ENCODE measurements at regions not wholly inside any gene's neighbourhood (a gene's known extent, or its start where the extent isn't known, plus 50 kb on each side); places are given as distances from the start of the nearest gene placed in this dataset.
"Not testable (repeated sequence)": the region's sequence is repeated elsewhere in the genome, so short reads cannot be mapped to it uniquely, and the experiment has no call there.

- DNase-seq: no peak
Measured at GRCh38 chr13:58933475-58933874, 1230.3 kb downstream of the DIAPH3 start.

DNA sequence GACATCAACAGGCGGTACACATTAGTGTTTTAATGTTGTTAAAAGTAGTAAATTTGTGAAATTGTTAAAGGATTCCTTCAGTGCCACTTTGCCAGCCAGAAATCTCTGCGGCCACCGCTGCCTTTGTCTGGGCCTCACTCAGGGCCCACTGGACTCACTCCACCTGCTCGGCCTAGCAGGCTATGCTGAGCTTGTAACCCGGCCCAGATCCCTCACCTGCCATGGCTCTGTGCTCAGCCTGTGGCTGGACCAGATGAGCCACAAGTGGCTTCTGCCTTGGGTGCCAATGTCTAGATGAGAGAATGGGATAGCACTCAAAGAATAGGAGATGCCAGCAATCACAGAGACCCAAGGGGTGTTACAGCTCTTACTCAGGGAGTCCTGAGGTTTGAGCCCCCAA, 1228.0 kb downstream of the DIAPH3 start:
- no peak for DNase-seq

DNA sequence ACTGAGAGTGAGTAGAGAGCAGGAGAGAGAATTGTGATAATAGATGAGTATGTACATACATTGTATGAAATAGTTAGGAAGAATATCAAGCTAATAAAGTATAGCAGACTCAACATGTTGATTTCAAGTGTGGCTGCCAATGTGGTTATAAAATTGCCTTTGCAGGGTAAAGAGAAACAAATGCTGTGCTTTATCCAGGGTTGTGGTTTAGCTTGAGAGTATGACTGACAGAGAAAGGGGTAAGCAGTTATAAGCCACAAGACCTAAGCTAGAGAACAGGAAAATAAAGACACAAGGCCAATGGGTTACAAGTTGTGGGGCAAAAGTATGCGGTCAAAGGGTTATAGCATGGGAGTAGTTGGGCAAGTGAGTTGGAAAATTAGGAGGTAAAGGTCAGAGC, 1217.5 kb downstream of the DIAPH3 start:
- DNase-seq: no peak

DNA sequence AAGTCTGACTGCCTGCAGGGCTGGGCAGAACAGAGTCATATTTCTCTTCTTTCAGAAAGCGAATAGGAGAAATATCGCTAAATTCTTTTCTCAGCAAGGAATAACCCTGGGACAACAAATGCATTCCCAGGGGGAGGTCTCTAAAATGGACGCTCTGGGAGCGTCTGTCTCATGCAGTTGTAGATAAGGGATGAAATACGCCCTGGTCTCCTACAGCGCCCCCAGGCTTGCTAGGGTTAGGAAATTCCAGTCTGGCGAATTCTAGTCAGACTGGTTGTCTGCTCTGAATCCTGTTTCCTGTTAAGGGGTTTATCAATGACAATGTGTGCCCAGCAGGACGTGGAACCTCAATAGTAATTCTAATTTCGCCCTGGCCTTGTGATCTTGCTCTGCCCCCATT, 1214.1 kb downstream of the DIAPH3 start:
- no peak for DNase-seq

GRCh38 chr13:58950911-58951310, 1212.8 kb downstream of the DIAPH3 start:
- DNase-seq: no peak

- DNase-seq: no peak
Measured at GRCh38 chr13:58953638-58954037, 1210.1 kb downstream of the DIAPH3 start.

- DNase-seq: no peak
Measured at GRCh38 chr13:58955546-58956385, 1208.0 kb downstream of the DIAPH3 start.

GRCh38 chr13:58958097-58958496, 1205.6 kb downstream of the DIAPH3 start:
- DNase-seq: not testable (repeated sequence)

DNA sequence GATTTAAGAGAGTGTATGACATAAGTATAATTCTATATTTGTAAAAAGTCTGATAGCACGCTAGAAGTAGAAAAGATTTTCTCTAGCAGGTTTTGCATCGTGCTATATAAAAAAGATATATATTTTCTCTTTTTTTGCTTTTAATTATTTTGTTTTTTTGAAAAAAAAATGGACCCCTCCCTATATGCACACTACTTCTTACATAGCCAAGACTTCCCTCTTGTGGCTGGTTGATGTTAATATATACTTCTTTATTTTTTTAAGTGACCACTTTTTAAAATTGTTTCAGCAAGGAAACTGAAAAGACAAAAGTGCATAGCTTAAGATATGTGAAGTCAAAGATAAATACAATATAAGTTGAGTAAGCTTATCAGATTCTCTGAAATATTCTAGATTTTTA, 1202.8 kb downstream of the DIAPH3 start:
- peak; percentile 24 for DNase-seq

DNA sequence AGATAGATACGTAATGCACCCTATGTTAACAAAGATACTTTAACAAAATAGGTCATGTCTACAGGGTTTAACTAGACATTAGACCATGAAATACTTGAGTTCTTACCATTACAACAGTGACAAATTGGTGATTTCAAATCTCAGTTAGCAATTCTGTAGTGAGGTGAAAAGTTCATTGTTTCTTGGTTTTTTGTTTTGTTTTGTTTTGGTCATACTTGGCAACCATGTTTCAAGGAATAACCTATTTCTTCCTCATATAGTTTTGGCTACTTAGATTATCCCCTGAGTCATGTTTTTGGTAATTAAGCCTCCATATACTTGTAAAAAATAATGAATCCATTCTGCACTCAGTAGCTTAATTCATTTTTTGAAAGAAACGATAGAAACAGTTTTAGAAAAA, 1200.4 kb downstream of the DIAPH3 start:
- DNase-seq: no peak

DNA sequence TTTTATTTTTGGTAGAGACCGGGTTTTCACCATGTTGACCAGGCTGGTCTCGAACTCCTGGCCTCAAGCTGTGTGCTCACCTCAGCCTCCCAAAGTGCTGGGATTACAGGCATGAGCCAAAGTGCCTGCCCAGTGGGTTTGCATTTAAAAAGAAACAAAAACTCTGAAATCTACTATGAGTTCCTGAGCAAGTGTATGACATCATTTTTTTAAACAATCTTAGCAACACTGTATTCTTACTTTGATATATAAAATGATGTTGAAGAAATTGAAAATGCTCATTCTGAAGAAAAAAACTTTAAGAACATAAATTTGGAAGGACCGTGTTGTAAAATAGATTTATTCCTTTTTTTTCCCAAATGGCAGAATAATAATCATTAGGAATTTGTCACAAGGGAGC, 1199.7 kb downstream of the DIAPH3 start:
- DNase-seq: no peak

GRCh38 chr13:58977085-58977484, 1186.6 kb downstream of the DIAPH3 start:
- DNase-seq: no peak

DNA sequence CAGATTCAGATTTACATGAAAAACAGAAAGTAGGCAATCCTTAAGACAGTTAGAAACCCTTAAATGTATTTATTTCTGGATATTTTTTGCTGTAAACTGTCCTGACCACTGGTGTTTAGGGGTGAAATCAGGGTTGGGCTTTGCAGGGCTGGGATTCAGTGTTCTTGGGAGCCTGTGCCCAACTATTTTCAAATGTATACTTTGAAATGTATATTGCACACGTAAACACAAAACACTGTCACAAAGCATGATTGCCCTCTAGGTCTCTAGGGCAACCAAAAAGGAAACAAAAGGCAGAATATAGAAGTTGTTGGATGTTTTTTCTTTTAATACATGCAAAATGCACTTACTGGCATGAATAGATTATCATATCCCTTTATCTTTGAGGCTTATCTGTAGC, 1185.4 kb downstream of the DIAPH3 start:
- no peak for DNase-seq

DNA sequence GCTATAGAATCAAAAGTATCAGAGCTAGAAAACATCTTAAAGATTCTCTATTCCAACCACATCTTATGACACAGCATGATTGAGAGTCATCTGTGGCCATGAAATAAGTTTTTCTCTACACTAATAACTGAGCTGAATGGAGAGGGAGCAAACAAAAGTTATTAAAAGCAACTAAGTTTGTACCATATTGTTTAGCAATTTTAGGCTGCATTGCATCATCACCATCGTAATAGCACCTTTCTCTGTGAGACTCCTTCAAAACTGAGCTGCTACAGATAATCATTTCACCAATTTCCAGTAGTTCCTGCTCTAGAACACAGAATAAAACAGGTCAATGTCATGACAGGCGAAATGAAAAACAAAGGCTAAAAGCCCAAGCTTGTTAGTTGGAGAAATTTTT, 1183.9 kb downstream of the DIAPH3 start:
- DNase-seq: no peak

- no peak for DNase-seq
Measured at GRCh38 chr13:58985845-58986244, 1177.9 kb downstream of the DIAPH3 start.

DNA sequence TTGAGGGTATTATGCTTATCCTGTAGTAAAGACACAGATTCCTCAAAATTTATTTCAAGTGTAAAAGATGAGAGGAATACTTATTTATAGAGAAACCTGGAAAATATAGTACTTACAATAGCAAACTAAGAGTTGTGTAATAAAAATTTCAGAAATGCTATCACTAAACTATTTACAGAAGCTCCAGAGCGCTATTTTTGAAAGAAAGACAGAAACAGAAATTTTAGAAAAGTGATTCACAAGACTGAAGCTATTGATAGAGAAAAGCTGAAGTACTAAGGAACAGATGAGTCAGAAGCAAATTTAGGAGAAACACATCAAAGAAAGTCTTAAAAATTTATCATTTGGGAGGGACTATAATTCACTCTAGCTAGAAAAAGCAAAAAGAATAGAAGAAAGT, 1174.2 kb downstream of the DIAPH3 start:
- no peak for DNase-seq

- no peak for DNase-seq
Measured at GRCh38 chr13:58991826-58992477, 1171.8 kb downstream of the DIAPH3 start.

GRCh38 chr13:58992478-58993042, 1171.2 kb downstream of the DIAPH3 start:
- no peak for DNase-seq

DNA sequence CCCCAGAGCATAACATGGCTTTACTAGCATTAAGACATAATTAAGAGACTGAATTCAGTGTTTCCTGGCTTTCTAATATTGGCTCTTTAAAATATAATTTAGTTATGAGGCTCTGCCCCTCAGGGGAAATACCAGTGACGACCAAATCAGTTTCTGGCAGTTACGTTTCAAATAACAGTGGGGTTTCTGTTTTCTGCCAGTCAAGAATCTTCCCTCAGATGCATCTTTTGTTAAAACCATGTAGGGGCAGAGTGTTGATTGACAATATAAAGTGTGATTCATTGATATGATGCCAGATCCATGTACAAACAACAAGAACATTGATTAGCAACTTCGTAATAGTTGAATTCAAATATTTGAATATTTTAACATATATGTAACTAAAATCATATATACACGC, 1169.7 kb downstream of the DIAPH3 start:
- no peak for DNase-seq

DNA sequence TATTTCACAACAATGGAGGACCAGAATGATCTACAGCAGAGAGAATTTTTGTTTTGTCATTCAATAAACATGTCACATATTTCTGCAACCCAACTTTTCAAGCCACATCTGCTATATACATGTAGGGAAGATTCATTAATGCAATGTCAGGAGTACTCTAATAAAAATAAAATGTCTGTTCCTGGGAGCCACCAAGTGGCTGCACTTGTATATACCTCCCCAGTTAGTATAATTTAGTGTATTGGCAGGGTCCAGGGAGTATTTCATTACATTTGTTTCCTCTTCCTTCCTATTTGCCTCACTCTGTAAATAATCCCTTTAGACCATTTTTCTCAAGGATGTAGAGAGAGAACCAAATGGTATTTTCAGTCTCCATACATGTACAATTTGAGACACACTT, 1169.0 kb downstream of the DIAPH3 start:
- DNase-seq: no peak

GRCh38 chr13:58998716-58999115, 1165.0 kb downstream of the DIAPH3 start:
- no peak for DNase-seq

DNA sequence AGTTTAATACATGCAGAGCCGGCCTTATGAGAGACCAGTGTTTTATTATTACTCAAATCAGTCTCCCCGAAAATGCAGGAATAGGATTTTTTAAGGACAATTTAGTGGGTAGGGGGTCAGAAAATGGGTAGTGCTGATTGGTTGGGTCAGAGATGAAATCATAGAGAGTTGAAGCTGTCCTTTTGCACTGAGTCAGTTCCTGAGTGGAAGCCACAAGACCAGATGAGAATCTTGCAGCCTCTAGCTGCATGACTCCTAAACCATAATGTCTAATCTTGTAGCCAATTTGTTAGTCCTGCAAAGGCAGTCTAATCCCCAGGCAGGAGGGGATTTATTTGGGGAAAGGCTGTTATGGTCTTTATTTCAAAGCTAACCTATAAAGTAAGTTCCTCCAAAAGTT, 1163.9 kb downstream of the DIAPH3 start:
- no peak for DNase-seq

GRCh38 chr13:59000770-59001169, 1163.0 kb downstream of the DIAPH3 start:
- DNase-seq: no peak

DNA sequence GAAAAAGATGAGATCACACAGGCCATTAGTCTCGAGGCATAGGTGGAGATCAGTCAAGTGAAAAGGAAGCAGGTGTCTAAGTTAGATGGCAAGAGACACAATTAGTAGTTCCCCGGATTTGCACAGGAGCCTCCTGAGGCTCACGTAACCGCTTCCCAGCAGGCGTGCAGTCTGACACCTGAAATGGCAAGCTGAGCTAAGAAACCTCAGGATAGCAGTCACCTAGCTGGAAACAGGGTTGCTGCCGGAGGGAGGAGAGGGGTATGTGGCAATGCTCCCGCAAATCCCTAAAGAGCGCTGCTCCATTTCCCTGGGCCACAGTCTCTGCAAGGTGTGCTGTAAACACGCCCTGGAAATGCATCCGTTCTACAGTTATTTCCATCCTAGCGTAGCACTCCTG, 1151.0 kb downstream of the DIAPH3 start:
- DNase-seq: no peak
